Activated T-cell treated with anti-CD3 and anti-CD28 coated beads, Interleukin-2, amount 50 U/mL, for 24 hours (primary cell): ENCODE measurements at regions not wholly inside any gene's neighbourhood (a gene's known extent, or its start where the extent isn't known, plus 50 kb on each side); places are given as distances from the start of the nearest gene placed in this dataset.
"Not testable (repeated sequence)": the region's sequence is repeated elsewhere in the genome, so short reads cannot be mapped to it uniquely, and the experiment has no call there.

ENCODE experiments used
- DNase-seq: peaks from one replicate; pipeline ENCODE4 v3.0.0-alpha.2; 2020
- H3K27ac Mint-ChIP-seq: 2 replicates; pipeline ENCODE4 v1.8.0; 2020; ENCODE audit warnings: mild to moderate bottlenecking, mixed read lengths
- H3K27me3 Mint-ChIP-seq: 2 replicates; pipeline ENCODE4 v1.8.0; 2020; ENCODE audit warnings: mixed read lengths
- H3K36me3 Mint-ChIP-seq: 2 replicates; pipeline ENCODE4 v1.8.0; 2020; ENCODE audit warnings: low read depth, mixed read lengths
- H3K4me1 Mint-ChIP-seq: 2 replicates; pipeline ENCODE4 v1.8.0; 2020; ENCODE audit warnings: low read depth, mixed read lengths
- H3K4me3 Mint-ChIP-seq: 2 replicates; pipeline ENCODE4 v1.8.0; 2020; ENCODE audit warnings: mild to moderate bottlenecking, moderate library complexity, mixed read lengths
- H3K9me3 Mint-ChIP-seq: 2 replicates; pipeline ENCODE4 v1.8.0; 2020; ENCODE audit warnings: mixed read lengths

GRCh38 chr12:9469463-9469862, 138.3 kb downstream of the KLRB1 start:
- not testable (repeated sequence) for H3K36me3 Mint-ChIP-seq, DNase-seq, H3K4me3 Mint-ChIP-seq, H3K27me3 Mint-ChIP-seq, H3K27ac Mint-ChIP-seq, H3K9me3 Mint-ChIP-seq
- peaks cover 28% of the 10 kb centered on the region for H3K4me1 Mint-ChIP-seq

- not testable (repeated sequence) for H3K4me3 Mint-ChIP-seq, DNase-seq, H3K36me3 Mint-ChIP-seq, H3K27ac Mint-ChIP-seq, H3K27me3 Mint-ChIP-seq, H3K9me3 Mint-ChIP-seq
- peaks cover 25% of the 10 kb centered on the region for H3K4me1 Mint-ChIP-seq
These were observed 138.7 kb downstream of the KLRB1 start for GRCh38 chr12:9468998-9469397.

- H3K9me3 Mint-ChIP-seq, H3K27me3 Mint-ChIP-seq, H3K36me3 Mint-ChIP-seq, DNase-seq, H3K4me3 Mint-ChIP-seq, H3K27ac Mint-ChIP-seq: not testable (repeated sequence)
- peaks cover 25% of the 10 kb centered on the region for H3K4me1 Mint-ChIP-seq
These were observed 139.6 kb downstream of the KLRB1 start for GRCh38 chr12:9468144-9468543.

- no peak overlapping the region for H3K4me3 Mint-ChIP-seq
- no peak overlapping the region for H3K27ac Mint-ChIP-seq
- peaks cover 12% of the 10 kb centered on the region for H3K4me1 Mint-ChIP-seq
- no peaks in the 10 kb centered on the region for H3K9me3 Mint-ChIP-seq
- H3K36me3 Mint-ChIP-seq: no peaks in the 10 kb centered on the region
- DNase-seq: no peak
- no peaks in the 10 kb centered on the region for H3K27me3 Mint-ChIP-seq
These were observed 143.3 kb downstream of the KLRB1 start for GRCh38 chr12:9464408-9464807.

GRCh38 chr12:9455516-9455915, 152.2 kb downstream of the KLRB1 start:
- H3K27me3 Mint-ChIP-seq, H3K4me3 Mint-ChIP-seq, H3K36me3 Mint-ChIP-seq, DNase-seq, H3K4me1 Mint-ChIP-seq, H3K9me3 Mint-ChIP-seq, H3K27ac Mint-ChIP-seq: not testable (repeated sequence)

GRCh38 chr12:9454021-9454420, 153.7 kb downstream of the KLRB1 start:
- H3K27ac Mint-ChIP-seq, DNase-seq, H3K27me3 Mint-ChIP-seq: not testable (repeated sequence)

GRCh38 chr12:9450127-9450567, 157.6 kb downstream of the KLRB1 start:
- Mint-ChIP-seq H3K27ac (peak overlapping the region; percentile 1), H3K4me1 (peaks cover 26% of the 10 kb centered on the region), H3K4me3 (peak overlapping the region; percentile 93)
- H3K9me3 Mint-ChIP-seq, H3K36me3 Mint-ChIP-seq, H3K27me3 Mint-ChIP-seq: not testable (repeated sequence)
- DNase-seq: peak; percentile 61

More at GRCh38 chr12:9454021-9454420, 153.7 kb downstream of the KLRB1 start:
- H3K4me3 Mint-ChIP-seq, H3K9me3 Mint-ChIP-seq, H3K36me3 Mint-ChIP-seq, H3K4me1 Mint-ChIP-seq: not testable (repeated sequence)

- Mint-ChIP-seq H3K27ac (peak overlapping the region; percentile 1), H3K4me3 (peak overlapping the region; percentile 93), H3K4me1 (peaks cover 26% of the 10 kb centered on the region)
- H3K9me3 Mint-ChIP-seq, DNase-seq, H3K27me3 Mint-ChIP-seq, H3K36me3 Mint-ChIP-seq: not testable (repeated sequence)
These were observed 158.0 kb downstream of the KLRB1 start for GRCh38 chr12:9449657-9450126.

GRCh38 chr12:9449181-9449580, 158.5 kb downstream of the KLRB1 start:
- peak overlapping the region; percentile 93 for H3K4me3 Mint-ChIP-seq
- H3K36me3 Mint-ChIP-seq: peaks cover 10% of the 10 kb centered on the region
- H3K27me3 Mint-ChIP-seq: no peaks in the 10 kb centered on the region
- H3K4me1 Mint-ChIP-seq: peaks cover 26% of the 10 kb centered on the region
- H3K27ac Mint-ChIP-seq: no peak overlapping the region
- H3K9me3 Mint-ChIP-seq: peaks cover 5% of the 10 kb centered on the region
- no peak for DNase-seq

- H3K36me3 Mint-ChIP-seq, DNase-seq, H3K27me3 Mint-ChIP-seq, H3K9me3 Mint-ChIP-seq: not testable (repeated sequence)
- Mint-ChIP-seq H3K4me3 (peak overlapping the region; percentile 93), H3K27ac (peak overlapping the region; percentile 96), H3K4me1 (peaks cover 26% of the 10 kb centered on the region)
These were observed 159.1 kb downstream of the KLRB1 start for GRCh38 chr12:9448648-9449047.

- not testable (repeated sequence) for H3K27me3 Mint-ChIP-seq, H3K9me3 Mint-ChIP-seq
- peak overlapping the region; percentile 96 for H3K27ac Mint-ChIP-seq
- peaks cover 13% of the 10 kb centered on the region for H3K36me3 Mint-ChIP-seq
- peaks cover 26% of the 10 kb centered on the region for H3K4me1 Mint-ChIP-seq
- DNase-seq: peak; percentile 94
- peak overlapping the region; percentile 93 for H3K4me3 Mint-ChIP-seq
These were observed 159.7 kb downstream of the KLRB1 start for GRCh38 chr12:9447791-9448614.

- not testable (repeated sequence) for H3K27me3 Mint-ChIP-seq, H3K9me3 Mint-ChIP-seq
- Mint-ChIP-seq H3K27ac (peak overlapping the region; percentile 96), H3K36me3 (peaks cover 14% of the 10 kb centered on the region), H3K4me3 (peak overlapping the region; percentile 93), H3K4me1 (peaks cover 26% of the 10 kb centered on the region)
- DNase-seq: peak; percentile 51
These were observed 160.6 kb downstream of the KLRB1 start for GRCh38 chr12:9446883-9447761.

GRCh38 chr12:9440428-9440827, 167.3 kb downstream of the KLRB1 start:
- H3K27me3 Mint-ChIP-seq, H3K4me3 Mint-ChIP-seq, H3K27ac Mint-ChIP-seq, H3K9me3 Mint-ChIP-seq, DNase-seq, H3K4me1 Mint-ChIP-seq, H3K36me3 Mint-ChIP-seq: not testable (repeated sequence)

- H3K27me3 Mint-ChIP-seq, DNase-seq, H3K27ac Mint-ChIP-seq, H3K36me3 Mint-ChIP-seq, H3K4me1 Mint-ChIP-seq, H3K9me3 Mint-ChIP-seq, H3K4me3 Mint-ChIP-seq: not testable (repeated sequence)
These were observed 172.0 kb downstream of the KLRB1 start for GRCh38 chr12:9435682-9436081.

GRCh38 chr12:9430385-9430784, 177.3 kb downstream of the KLRB1 start:
- peaks cover 21% of the 10 kb centered on the region for H3K36me3 Mint-ChIP-seq

More at GRCh38 chr12:9430385-9430784, 177.3 kb downstream of the KLRB1 start:
- not testable (repeated sequence) for DNase-seq, H3K27ac Mint-ChIP-seq, H3K9me3 Mint-ChIP-seq, H3K4me1 Mint-ChIP-seq, H3K4me3 Mint-ChIP-seq, H3K27me3 Mint-ChIP-seq
